K562 (cell line): ENCODE measurements at regions not wholly inside any gene's neighbourhood (a gene's known extent, or its start where the extent isn't known, plus 50 kb on each side); places are given as distances from the start of the nearest gene placed in this dataset.

ENCODE experiments used
- ATAC-seq: fragments of 200-7000 bp; cut with Tn5 transposase; 3 replicates; pipeline ENCODE4 v1.9.1; 2020; ENCODE audit warnings: moderate library complexity
- BruUV-seq: library from RNA; stranded (reverse); fragments of 400-500 nt; replicated peaks from 2 replicates; lab custom pipeline; 2021; lab: Mats Ljungman, UMichigan
- CTCF ChIA-PET: fragments of 300-600 bp; formaldehyde crosslinking; extraction: SDS; loops from one replicate; lab custom pipeline; 2021; ENCODE audit warnings: low intra/inter-chr PET ratio; lab: Yijun Ruan, JAX
- POLR2A ChIA-PET: fragments of 300-600, 350-650 bp; sonication (Branson Sonifier 250); formaldehyde crosslinking; extraction: SDS; loops from one replicate; lab custom pipeline; 2021; ENCODE audit warnings: antibody characterized with exemption, inconsistent platforms; lab: Yijun Ruan, JAX
- DNase-seq, 4 experiments: peaks; one replicate each; pipeline versions ENCODE4 v3.0.0 to v3.0.0-alpha.2; 2011 to 2018; ENCODE audit warnings: low spot score in 3 of 4, mixed read lengths in 3 of 4; ENCODE audit errors: extremely low read depth in 1 of 4
- FAIRE-seq: peaks from 2 replicates; lab custom pipeline; 2011; peaks lifted over from hg19 to GRCh38; lab: Jason Lieb, UNC
- H2AFZ ChIP-seq: 2 replicates; pipeline ENCODE4 v1.6.0; 2011; ENCODE audit warnings: low read depth, low read length, control low read depth, inconsistent platforms
- H3K27ac ChIP-seq: fragments of 200-600 bp; 3 replicates; pipeline ENCODE4 v1.8.0; 2011; ENCODE audit warnings: low read depth, mild to moderate bottlenecking, control low read depth, inconsistent platforms, low read length, moderate library complexity, mixed read lengths; ENCODE audit errors: extremely low read depth
- H3K27me3 ChIP-seq, 2 experiments: fragments of 300-600 bp in 1 of 2; 2 replicates in 1 of 2; 3 replicates in 1 of 2; pipeline versions ENCODE4 v1.6.0 to v1.8.0; 2011; ENCODE audit warnings: inconsistent platforms in 2 of 2, low read length in 2 of 2, mild to moderate bottlenecking in 1 of 2, mixed read lengths in 1 of 2, moderate library complexity in 1 of 2; ENCODE audit not compliant: control insufficient read depth in 2 of 2, insufficient read depth in 2 of 2
- H3K36me3 ChIP-seq: fragments of 300-600 bp; 3 replicates; pipeline ENCODE4 v1.8.0; 2011; ENCODE audit warnings: mild to moderate bottlenecking, low read length, inconsistent platforms; ENCODE audit not compliant: control insufficient read depth, insufficient read depth
- H3K4me1 ChIP-seq, 2 experiments: fragments of 200-600 bp in 1 of 2; replicated peaks in 1 of 2; 2 replicates in 1 of 2; 3 replicates in 1 of 2; pipeline versions ENCODE4 v1.5.1 to v1.8.0; 2011; ENCODE audit warnings: inconsistent platforms in 2 of 2, low read length in 2 of 2, mild to moderate bottlenecking in 1 of 2, mixed read lengths in 1 of 2, moderate library complexity in 1 of 2; ENCODE audit not compliant: control insufficient read depth in 2 of 2, insufficient read depth in 2 of 2
- H3K4me2 ChIP-seq: 2 replicates; pipeline ENCODE4 v1.6.1; 2011; ENCODE audit warnings: low read length, control low read depth, inconsistent platforms, mixed read lengths; ENCODE audit not compliant: insufficient read depth
- H3K4me3 ChIP-seq: fragments of 200-600 bp; sonication (generic), shearing (Covaris generic); 2 replicates; pipeline ENCODE4 v1.5.1; 2016; ENCODE audit warnings: control low read depth, inconsistent platforms
- H3K79me2 ChIP-seq: fragments of 200-600 bp; 3 replicates; pipeline ENCODE4 v1.8.0; 2011; ENCODE audit warnings: low read length, inconsistent platforms; ENCODE audit not compliant: control insufficient read depth, insufficient read depth
- H3K9ac ChIP-seq, 2 experiments: 2 replicates each; pipeline versions ENCODE4 v1.6.0 to v1.6.1; 2011; ENCODE audit warnings: low read depth in 2 of 2, low read length in 2 of 2, control low read depth in 1 of 2, inconsistent platforms in 1 of 2, mild to moderate bottlenecking in 1 of 2, mixed read lengths in 1 of 2; ENCODE audit not compliant: insufficient read depth in 1 of 2
- H3K9me1 ChIP-seq: one replicate; pipeline ENCODE4 v1.6.0; 2011; ENCODE audit warnings: inconsistent platforms, mild to moderate bottlenecking, low read length, moderate library complexity; ENCODE audit not compliant: control insufficient read depth, insufficient read depth
- H3K9me3 ChIP-seq: replicated peaks from 2 replicates; pipeline ENCODE4 v1.5.1; 2011; ENCODE audit warnings: low read depth, low read length, inconsistent platforms; ENCODE audit not compliant: control insufficient read depth, insufficient read depth
- H4K20me1 ChIP-seq: replicated peaks from 2 replicates; pipeline ENCODE4 v1.6.1; 2011; ENCODE audit warnings: low read length, inconsistent platforms, mixed read lengths; ENCODE audit not compliant: control insufficient read depth, insufficient read depth
- ELF1 ChIP-seq: fragments of 200-800 bp; sonication (Bioruptor generic); IDR thresholded peaks from 2 replicates; pipeline ENCODE4 v1.6.1; 2016; ENCODE audit warnings: missing genetic modification characterization, missing compliant biosample characterization
- MTA2 ChIP-seq: fragments of 450-650 bp; IDR thresholded peaks from 2 replicates; pipeline ENCODE4 v1.6.1; 2016; ENCODE audit warnings: low read depth
- SRSF9 ChIP-seq: fragments of 200-400 bp; formaldehyde crosslinking; IDR thresholded peaks from 2 replicates; pipeline ENCODE4 v1.6.1; 2017; ENCODE audit warnings: low read depth, low read length, borderline replicate concordance
- ZNF75A ChIP-seq: fragments of 450-650 bp; formaldehyde crosslinking; IDR thresholded peaks from 2 replicates; pipeline ENCODE4 v1.4.0; 2020; ENCODE audit warnings: mild to moderate bottlenecking
- WGBS: fragments of 100-300 bp; shearing (Covaris generic); methylation state at CpG from one replicate; pipeline ENCODE4 v1.1.6; 2016; ENCODE audit warnings: low coverage, mixed read lengths; ENCODE audit not compliant: insufficient coverage; ENCODE audit errors: missing lambda C conversion rate; 5-methylcytosine and 5-hydroxymethylcytosine counted together
- in situ Hi-C: fragments of 300-500 bp; cut with MboI; formaldehyde crosslinking; loops from 4 replicates; pipeline ENCODE4 v1.15.0; 2018; ENCODE audit warnings: inconsistent platforms, mixed read lengths
- intact Hi-C: fragments of 100-400 bp; cut with micrococcal nuclease; formaldehyde crosslinking; loops from 2 replicates; pipeline ENCODE4 v1.14.2; 2022
- TF ChIP-seq, protein P1 (sequence below): fragments of 450-650 bp; formaldehyde crosslinking; IDR thresholded peaks from 2 replicates; pipeline ENCODE4 v1.4.0; 2020; ENCODE audit warnings: mild to moderate bottlenecking, moderate library complexity
- TF ChIP-seq, protein P2 (sequence below): fragments of 450-650 bp; formaldehyde crosslinking; IDR thresholded peaks from 2 replicates; pipeline ENCODE4 v1.4.0; 2020; ENCODE audit warnings: mild to moderate bottlenecking, mixed read lengths
- TF ChIP-seq, protein P3 (sequence below): sonication (generic); formaldehyde crosslinking; IDR thresholded peaks from 2 replicates; pipeline ENCODE4 v1.8.0; 2022; ENCODE audit warnings: mild to moderate bottlenecking, missing genetic modification reagents
- TF ChIP-seq, protein P4 (sequence below): fragments of 450-650 bp; IDR thresholded peaks from 2 replicates; pipeline ENCODE4 v1.6.1; 2018; ENCODE audit not compliant: partially characterized antibody
- TF ChIP-seq, protein P5 (sequence below): sonication (generic); formaldehyde crosslinking; IDR thresholded peaks from 2 replicates; pipeline ENCODE4 v1.8.0; 2022; ENCODE audit warnings: missing genetic modification reagents, mild to moderate bottlenecking, borderline replicate concordance

DNA sequence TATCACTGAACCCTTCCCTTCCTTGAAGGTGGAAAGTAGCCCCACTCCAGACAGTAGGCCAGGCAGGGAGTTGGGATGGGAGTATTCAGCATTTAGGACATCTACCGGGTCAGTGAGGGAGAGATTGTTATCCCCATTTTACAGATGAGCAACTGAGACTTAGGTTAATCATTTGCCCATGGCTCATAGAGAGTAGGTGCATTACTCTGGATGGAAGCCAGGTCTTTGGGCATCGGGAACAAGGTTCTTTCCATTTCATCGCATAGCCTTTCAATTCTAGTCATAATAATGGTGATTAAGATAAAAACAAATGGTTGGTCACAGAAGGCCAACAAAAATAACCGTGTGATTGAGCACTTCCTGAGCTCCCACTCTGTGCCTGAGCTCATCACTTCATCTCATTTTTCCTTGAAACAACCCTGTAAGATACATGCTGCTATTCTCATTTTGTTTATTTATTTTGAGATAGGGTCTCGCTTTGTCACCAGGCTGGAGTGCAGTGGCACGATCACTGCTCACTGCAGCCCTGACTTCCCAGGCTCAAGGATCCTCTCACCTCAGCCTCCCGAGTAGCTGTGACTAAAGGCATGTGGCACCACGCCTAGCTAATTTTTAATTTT lies 64.8 kb downstream of the NAV1 start (continued):
- TF ChIP-seq, protein P1, sequence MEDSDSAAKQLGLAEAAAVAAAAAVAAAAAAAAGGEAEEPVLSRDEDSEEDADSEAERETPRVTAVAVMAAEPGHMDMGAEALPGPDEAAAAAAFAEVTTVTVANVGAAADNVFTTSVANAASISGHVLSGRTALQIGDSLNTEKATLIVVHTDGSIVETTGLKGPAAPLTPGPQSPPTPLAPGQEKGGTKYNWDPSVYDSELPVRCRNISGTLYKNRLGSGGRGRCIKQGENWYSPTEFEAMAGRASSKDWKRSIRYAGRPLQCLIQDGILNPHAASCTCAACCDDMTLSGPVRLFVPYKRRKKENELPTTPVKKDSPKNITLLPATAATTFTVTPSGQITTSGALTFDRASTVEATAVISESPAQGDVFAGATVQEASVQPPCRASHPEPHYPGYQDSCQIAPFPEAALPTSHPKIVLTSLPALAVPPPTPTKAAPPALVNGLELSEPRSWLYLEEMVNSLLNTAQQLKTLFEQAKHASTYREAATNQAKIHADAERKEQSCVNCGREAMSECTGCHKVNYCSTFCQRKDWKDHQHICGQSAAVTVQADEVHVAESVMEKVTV (CRISPR knock-in tag), result no peak
- TF ChIP-seq ZNF75A (CRISPR knock-in tag) (no peak), SRSF9 (no peak)

DNA sequence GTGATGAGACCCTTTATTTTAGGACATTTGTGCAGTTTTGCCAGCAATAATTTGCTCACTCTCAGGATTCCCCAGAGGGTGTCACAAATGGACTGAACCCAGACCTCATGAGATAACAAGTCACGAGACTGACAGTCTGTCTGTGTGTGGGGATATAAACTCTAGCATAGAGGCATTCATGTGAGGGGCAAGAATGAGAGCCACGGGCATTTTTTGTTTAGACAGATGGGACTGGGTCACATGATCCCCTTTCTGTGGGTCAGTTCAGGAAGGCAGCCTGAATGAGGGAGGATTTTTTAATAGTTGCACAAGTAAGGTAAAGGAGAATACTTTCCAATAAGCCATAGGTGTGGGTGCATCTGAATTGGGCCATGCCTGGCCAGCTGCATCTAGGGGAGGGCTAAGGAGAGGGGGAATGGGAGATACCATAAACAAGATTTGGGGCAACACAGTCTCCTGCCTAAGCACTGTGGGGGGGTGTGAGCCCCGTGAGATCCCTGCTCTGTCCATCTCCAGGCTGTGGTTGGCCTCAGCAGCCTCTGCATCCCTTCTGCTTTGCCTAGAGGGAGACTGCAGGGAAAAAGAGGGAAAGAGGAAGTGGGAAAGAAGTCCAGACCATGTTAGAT lies 66.6 kb downstream of the NAV1 start:
- Histone ChIP-seq H3K9me3 (no peaks in the 10 kb centered on the region), H2AFZ (no peak overlapping the region), H3K27me3 (no peaks in the 10 kb centered on the region; a peak in 1 of 5 replicates), H4K20me1 (no peaks in the 10 kb centered on the region), H3K9ac (no peak overlapping the region), H3K9me1 (no peaks in the 10 kb centered on the region), H3K4me2 (no peak overlapping the region), H3K79me2 (no peaks in the 10 kb centered on the region), H3K27ac (no peak overlapping the region), H3K4me1 (peaks cover 7 to 12% of the 10 kb centered on the region in 2 experiments), H3K4me3 (no peak overlapping the region), H3K36me3 (no peaks in the 10 kb centered on the region)
- FAIRE-seq, result no peak
- WGBS, result 7% methylated on average over 3 of the region's 3 CpGs
- no peak for DNase-seq
- in situ Hi-C loops (no loop called here), intact Hi-C loops (no loop called here)
- no TSS peak for BruUV-seq
- ChIA-PET POLR2A (interaction anchor here (0.6 kb wide), 1 partner anchor 26 kb away, joined by 3 read pairs; no protein-coding TSS in a partner anchor), CTCF (no interaction called here)
- no peak for ATAC-seq
- TF ChIP-seq, protein P2, sequence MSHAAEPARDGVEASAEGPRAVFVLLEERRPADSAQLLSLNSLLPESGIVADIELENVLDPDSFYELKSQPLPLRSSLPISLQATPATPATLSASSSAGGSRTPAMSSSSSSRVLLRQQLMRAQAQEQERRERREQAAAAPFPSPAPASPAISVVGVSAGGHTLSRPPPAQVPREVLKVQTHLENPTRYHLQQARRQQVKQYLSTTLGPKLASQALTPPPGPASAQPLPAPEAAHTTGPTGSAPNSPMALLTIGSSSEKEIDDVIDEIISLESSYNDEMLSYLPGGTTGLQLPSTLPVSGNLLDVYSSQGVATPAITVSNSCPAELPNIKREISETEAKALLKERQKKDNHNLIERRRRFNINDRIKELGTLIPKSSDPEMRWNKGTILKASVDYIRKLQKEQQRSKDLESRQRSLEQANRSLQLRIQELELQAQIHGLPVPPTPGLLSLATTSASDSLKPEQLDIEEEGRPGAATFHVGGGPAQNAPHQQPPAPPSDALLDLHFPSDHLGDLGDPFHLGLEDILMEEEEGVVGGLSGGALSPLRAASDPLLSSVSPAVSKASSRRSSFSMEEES, result peak; percentile 96
- TF ChIP-seq, protein P3, sequence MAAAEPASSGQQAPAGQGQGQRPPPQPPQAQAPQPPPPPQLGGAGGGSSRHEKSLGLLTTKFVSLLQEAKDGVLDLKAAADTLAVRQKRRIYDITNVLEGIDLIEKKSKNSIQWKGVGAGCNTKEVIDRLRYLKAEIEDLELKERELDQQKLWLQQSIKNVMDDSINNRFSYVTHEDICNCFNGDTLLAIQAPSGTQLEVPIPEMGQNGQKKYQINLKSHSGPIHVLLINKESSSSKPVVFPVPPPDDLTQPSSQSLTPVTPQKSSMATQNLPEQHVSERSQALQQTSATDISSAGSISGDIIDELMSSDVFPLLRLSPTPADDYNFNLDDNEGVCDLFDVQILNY (CRISPR knock-in tag), result no peak
- TF ChIP-seq ELF1 (no peak), MTA2 (no peak)
- TF ChIP-seq, protein P4, sequence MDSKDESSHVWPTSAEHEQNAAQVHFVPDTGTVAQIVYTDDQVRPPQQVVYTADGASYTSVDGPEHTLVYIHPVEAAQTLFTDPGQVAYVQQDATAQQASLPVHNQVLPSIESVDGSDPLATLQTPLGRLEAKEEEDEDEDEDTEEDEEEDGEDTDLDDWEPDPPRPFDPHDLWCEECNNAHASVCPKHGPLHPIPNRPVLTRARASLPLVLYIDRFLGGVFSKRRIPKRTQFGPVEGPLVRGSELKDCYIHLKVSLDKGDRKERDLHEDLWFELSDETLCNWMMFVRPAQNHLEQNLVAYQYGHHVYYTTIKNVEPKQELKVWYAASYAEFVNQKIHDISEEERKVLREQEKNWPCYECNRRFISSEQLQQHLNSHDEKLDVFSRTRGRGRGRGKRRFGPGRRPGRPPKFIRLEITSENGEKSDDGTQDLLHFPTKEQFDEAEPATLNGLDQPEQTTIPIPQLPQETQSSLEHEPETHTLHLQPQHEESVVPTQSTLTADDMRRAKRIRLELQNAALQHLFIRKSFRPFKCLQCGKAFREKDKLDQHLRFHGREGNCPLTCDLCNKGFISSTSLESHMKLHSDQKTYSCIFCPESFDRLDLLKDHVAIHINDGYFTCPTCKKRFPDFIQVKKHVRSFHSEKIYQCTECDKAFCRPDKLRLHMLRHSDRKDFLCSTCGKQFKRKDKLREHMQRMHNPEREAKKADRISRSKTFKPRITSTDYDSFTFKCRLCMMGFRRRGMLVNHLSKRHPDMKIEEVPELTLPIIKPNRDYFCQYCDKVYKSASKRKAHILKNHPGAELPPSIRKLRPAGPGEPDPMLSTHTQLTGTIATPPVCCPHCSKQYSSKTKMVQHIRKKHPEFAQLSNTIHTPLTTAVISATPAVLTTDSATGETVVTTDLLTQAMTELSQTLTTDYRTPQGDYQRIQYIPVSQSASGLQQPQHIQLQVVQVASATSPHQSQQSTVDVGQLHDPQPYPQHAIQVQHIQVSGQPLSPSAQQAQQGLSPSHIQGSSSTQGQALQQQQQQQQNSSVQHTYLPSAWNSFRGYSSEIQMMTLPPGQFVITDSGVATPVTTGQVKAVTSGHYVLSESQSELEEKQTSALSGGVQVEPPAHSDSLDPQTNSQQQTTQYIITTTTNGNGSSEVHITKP, result peak; percentile 61
- TF ChIP-seq, protein P5, sequence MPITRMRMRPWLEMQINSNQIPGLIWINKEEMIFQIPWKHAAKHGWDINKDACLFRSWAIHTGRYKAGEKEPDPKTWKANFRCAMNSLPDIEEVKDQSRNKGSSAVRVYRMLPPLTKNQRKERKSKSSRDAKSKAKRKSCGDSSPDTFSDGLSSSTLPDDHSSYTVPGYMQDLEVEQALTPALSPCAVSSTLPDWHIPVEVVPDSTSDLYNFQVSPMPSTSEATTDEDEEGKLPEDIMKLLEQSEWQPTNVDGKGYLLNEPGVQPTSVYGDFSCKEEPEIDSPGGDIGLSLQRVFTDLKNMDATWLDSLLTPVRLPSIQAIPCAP (CRISPR knock-in tag), result no peak
